OCI-LY7 (cell line): ENCODE measurements at regions not wholly inside any gene's neighbourhood (a gene's known extent, or its start where the extent isn't known, plus 50 kb on each side); places are given as distances from the start of the nearest gene placed in this dataset.

Source experiments
- BruUV-seq: library from RNA; stranded (reverse); fragments of 400-500 nt; replicated peaks from 2 replicates; lab custom pipeline; 2021; lab: Mats Ljungman, UMichigan
- CTCF ChIA-PET: fragments of 300-600 bp; sonication (Branson Sonifier 250); formaldehyde crosslinking; loops from one replicate; lab custom pipeline; 2022; ENCODE audit warnings: antibody characterized with exemption; ENCODE audit not compliant: unreplicated experiment; lab: Charles Lee
- POLR2A ChIA-PET: fragments of 300-600 bp; sonication (Branson Sonifier 250); formaldehyde crosslinking; loops from one replicate; lab custom pipeline; 2022; ENCODE audit warnings: antibody characterized with exemption; lab: Charles Lee
- DNase-seq: peaks from one replicate; pipeline ENCODE4 v3.0.0-alpha.2; 2015; ENCODE audit warnings: low spot score
- H2AFZ ChIP-seq: fragments of 200-600 bp; sonication (generic), shearing (Covaris generic); 2 replicates; pipeline ENCODE4 v1.6.1; 2014; ENCODE audit warnings: mild to moderate bottlenecking, antibody characterized with exemption, low read length, moderate library complexity
- H3K27ac ChIP-seq: fragments of 200-600 bp; sonication (generic); 2 replicates; pipeline ENCODE4 v1.5.1; 2014; ENCODE audit warnings: mixed run types, low read depth, mild to moderate bottlenecking, moderate library complexity, low read length, inconsistent platforms; ENCODE audit not compliant: poor library complexity, severe bottlenecking
- H3K36me3 ChIP-seq: fragments of 200-600 bp; sonication (generic); 2 replicates; pipeline ENCODE4 v1.6.1; 2014; ENCODE audit warnings: mild to moderate bottlenecking, antibody characterized with exemption, low read length, moderate library complexity, mixed read lengths; ENCODE audit not compliant: insufficient read depth
- H3K4me1 ChIP-seq: fragments of 200-600 bp; sonication (generic); 2 replicates; pipeline ENCODE4 v1.5.1; 2014; ENCODE audit warnings: mild to moderate bottlenecking, low read length; ENCODE audit not compliant: insufficient read depth, poor library complexity, severe bottlenecking
- H3K4me2 ChIP-seq: fragments of 200-600 bp; sonication (generic); 2 replicates; pipeline ENCODE4 v1.6.1; 2014; ENCODE audit warnings: mild to moderate bottlenecking, low read length
- H3K4me3 ChIP-seq: fragments of 200-600 bp; sonication (generic); 2 replicates; pipeline ENCODE4 v1.5.1; 2014; ENCODE audit warnings: mild to moderate bottlenecking, low read depth, low read length; ENCODE audit not compliant: poor library complexity, severe bottlenecking
- H3K79me2 ChIP-seq: fragments of 200-600 bp; sonication (generic); 2 replicates; pipeline ENCODE4 v1.6.1; 2016; ENCODE audit warnings: low read depth, mild to moderate bottlenecking, low read length, moderate library complexity, mixed read lengths; ENCODE audit not compliant: insufficient read depth
- H3K9me2 ChIP-seq: fragments of 200-600 bp; sonication (generic); 2 replicates; pipeline ENCODE4 v1.6.1; 2016; ENCODE audit warnings: mild to moderate bottlenecking, low read length, mixed read lengths; ENCODE audit not compliant: insufficient read depth
- H3K9me3 ChIP-seq: fragments of 200-600 bp; sonication (generic); 2 replicates; pipeline ENCODE4 v1.6.1; 2014; ENCODE audit warnings: mild to moderate bottlenecking, mixed run types, low read length, mixed read lengths
- H4K20me1 ChIP-seq: fragments of 200-600 bp; sonication (generic); 2 replicates; pipeline ENCODE4 v1.6.1; 2014; ENCODE audit warnings: mild to moderate bottlenecking, antibody characterized with exemption, low read length, moderate library complexity, mixed read lengths; ENCODE audit not compliant: insufficient read depth
- EZH2phosphoT487 ChIP-seq: fragments of 200-600 bp; sonication (generic); IDR thresholded peaks from 2 replicates; pipeline ENCODE4 v1.6.1; 2018; ENCODE audit warnings: low read depth, borderline replicate concordance, mild to moderate bottlenecking, mixed run types, antibody characterized with exemption, low read length, moderate library complexity, mixed read lengths
- intact Hi-C: fragments of 100-400 bp; cut with micrococcal nuclease; formaldehyde crosslinking; loops from one replicate; pipeline ENCODE4 v1.10.0; 2022; ENCODE audit not compliant: unreplicated experiment
- TF ChIP-seq, protein P1 (sequence below): fragments of 200-600 bp; sonication (generic); conservative IDR thresholded peaks from 2 replicates; pipeline ENCODE4 v1.5.1; 2014; ENCODE audit warnings: mild to moderate bottlenecking, antibody characterized with exemption, low read length, moderate library complexity, mixed read lengths

DNA sequence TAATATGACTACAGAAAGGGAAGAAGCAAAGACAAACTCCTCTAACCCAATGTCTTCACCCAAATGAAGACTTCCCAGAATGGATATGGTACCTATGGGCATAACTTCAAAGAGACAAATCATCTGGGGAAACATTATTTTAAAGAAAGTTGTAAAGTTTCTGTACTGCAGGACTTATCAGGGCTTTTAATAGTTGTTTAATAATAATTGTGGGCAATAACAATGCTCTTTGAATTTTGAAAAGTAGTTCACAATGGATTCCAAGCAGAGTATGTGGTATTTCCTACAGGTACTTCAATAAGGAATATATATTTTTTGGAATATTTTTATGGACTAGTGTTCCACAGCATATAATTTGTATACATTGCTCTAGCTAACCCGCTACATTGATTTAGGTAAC lies 503.1 kb downstream of the MCTP2 start:
- BruUV-seq: no TSS peak

GRCh38 chr15:94736236-94736635 lies 504.9 kb downstream of the MCTP2 start:
- intact Hi-C loops: no loop called here
- ChIA-PET POLR2A (no interaction called here), CTCF (no interaction called here)
- no peak overlapping the region for H3K27ac ChIP-seq
- no peak for TF ChIP-seq EZH2phosphoT487
- TF ChIP-seq, protein P1, sequence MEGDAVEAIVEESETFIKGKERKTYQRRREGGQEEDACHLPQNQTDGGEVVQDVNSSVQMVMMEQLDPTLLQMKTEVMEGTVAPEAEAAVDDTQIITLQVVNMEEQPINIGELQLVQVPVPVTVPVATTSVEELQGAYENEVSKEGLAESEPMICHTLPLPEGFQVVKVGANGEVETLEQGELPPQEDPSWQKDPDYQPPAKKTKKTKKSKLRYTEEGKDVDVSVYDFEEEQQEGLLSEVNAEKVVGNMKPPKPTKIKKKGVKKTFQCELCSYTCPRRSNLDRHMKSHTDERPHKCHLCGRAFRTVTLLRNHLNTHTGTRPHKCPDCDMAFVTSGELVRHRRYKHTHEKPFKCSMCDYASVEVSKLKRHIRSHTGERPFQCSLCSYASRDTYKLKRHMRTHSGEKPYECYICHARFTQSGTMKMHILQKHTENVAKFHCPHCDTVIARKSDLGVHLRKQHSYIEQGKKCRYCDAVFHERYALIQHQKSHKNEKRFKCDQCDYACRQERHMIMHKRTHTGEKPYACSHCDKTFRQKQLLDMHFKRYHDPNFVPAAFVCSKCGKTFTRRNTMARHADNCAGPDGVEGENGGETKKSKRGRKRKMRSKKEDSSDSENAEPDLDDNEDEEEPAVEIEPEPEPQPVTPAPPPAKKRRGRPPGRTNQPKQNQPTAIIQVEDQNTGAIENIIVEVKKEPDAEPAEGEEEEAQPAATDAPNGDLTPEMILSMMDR: no peak
- no peaks in the 10 kb centered on the region for H3K9me3 ChIP-seq
- no peaks in the 10 kb centered on the region for H4K20me1 ChIP-seq
- no peak overlapping the region for H3K4me3 ChIP-seq
- H3K4me2 ChIP-seq: no peak overlapping the region
- no peaks in the 10 kb centered on the region for H3K4me1 ChIP-seq
- H2AFZ ChIP-seq: no peak overlapping the region
- no peaks in the 10 kb centered on the region for H3K36me3 ChIP-seq
- no peaks in the 10 kb centered on the region for H3K79me2 ChIP-seq
- DNase-seq: no peak
- H3K9me2 ChIP-seq: no peaks in the 10 kb centered on the region
- no TSS peak for BruUV-seq

More for the DNA sequence above, 503.1 kb downstream of the MCTP2 start:
- intact Hi-C loops: no loop called here
- no peaks in the 10 kb centered on the region for H3K9me3 ChIP-seq
- H3K4me2 ChIP-seq: no peak overlapping the region
- no peaks in the 10 kb centered on the region for H3K9me2 ChIP-seq
- no peak for DNase-seq
- POLR2A ChIA-PET: no interaction called here
- no peaks in the 10 kb centered on the region for H3K79me2 ChIP-seq
- TF ChIP-seq, protein P1: no peak
- TF ChIP-seq EZH2phosphoT487: no peak
- no peaks in the 10 kb centered on the region for H4K20me1 ChIP-seq
- no peaks in the 10 kb centered on the region for H3K4me1 ChIP-seq
- CTCF ChIA-PET: no interaction called here
- no peak overlapping the region for H3K4me3 ChIP-seq
- H2AFZ ChIP-seq: no peak overlapping the region
- H3K36me3 ChIP-seq: no peaks in the 10 kb centered on the region
- no peak overlapping the region for H3K27ac ChIP-seq

GRCh38 chr15:94739639-94740038 lies 508.3 kb downstream of the MCTP2 start:
- CTCF ChIA-PET: no interaction called here
- no TSS peak for BruUV-seq
- no peaks in the 10 kb centered on the region for H3K9me2 ChIP-seq

More at GRCh38 chr15:94739639-94740038, 508.3 kb downstream of the MCTP2 start:
- Histone ChIP-seq H3K9me3 (no peaks in the 10 kb centered on the region), H3K4me2 (no peak overlapping the region), H4K20me1 (no peaks in the 10 kb centered on the region), H3K79me2 (no peaks in the 10 kb centered on the region), H3K4me1 (no peaks in the 10 kb centered on the region), H3K4me3 (no peak overlapping the region), H3K36me3 (no peaks in the 10 kb centered on the region), H3K27ac (no peak overlapping the region), H2AFZ (no peak overlapping the region)
- no peak for TF ChIP-seq EZH2phosphoT487
- TF ChIP-seq, protein P1: no peak
- intact Hi-C loops: no loop called here
- POLR2A ChIA-PET: no interaction called here
- DNase-seq: no peak
